OCI-LY3 (cell line): ENCODE measurements at regions not wholly inside any gene's neighbourhood (a gene's known extent, or its start where the extent isn't known, plus 50 kb on each side); places are given as distances from the start of the nearest gene placed in this dataset.

Experiments
- H2AFZ ChIP-seq: fragments of 200-600, 300-600 bp; shearing (Covaris generic); 2 replicates; pipeline ENCODE4 v1.6.0; 2014; ENCODE audit warnings: antibody characterized with exemption, low read depth, low read length
- H3K27ac ChIP-seq: fragments of 200-600, 300-600 bp; sonication (generic); 2 replicates; pipeline ENCODE4 v1.5.1; 2014; ENCODE audit warnings: mild to moderate bottlenecking, low read length, moderate library complexity, mixed read lengths
- H3K27me3 ChIP-seq: fragments of 200-600, 300-600 bp; sonication (generic); 2 replicates; pipeline ENCODE4 v1.6.1; 2014; ENCODE audit warnings: low read depth, low read length, mixed read lengths
- H3K36me3 ChIP-seq: fragments of 200-600, 300-600 bp; sonication (generic); replicated peaks from 2 replicates; pipeline ENCODE3; 2014; ENCODE audit warnings: low read depth, low read length, mixed read lengths
- H3K4me1 ChIP-seq: fragments of 300-600, 200-600 bp; sonication (generic); 2 replicates; pipeline ENCODE4 v1.6.1; 2014; ENCODE audit warnings: low read length, mixed read lengths
- H3K4me2 ChIP-seq: fragments of 200-600, 300-600 bp; sonication (generic); 2 replicates; pipeline ENCODE4 v1.6.1; 2014; ENCODE audit warnings: low read length, mixed read lengths
- H3K4me3 ChIP-seq: fragments of 300-600, 200-600 bp; sonication (generic); 2 replicates; pipeline ENCODE4 v1.5.1; 2014; ENCODE audit warnings: antibody characterized with exemption, mild to moderate bottlenecking, low read length, moderate library complexity
- H3K79me2 ChIP-seq: fragments of 300-600, 200-600 bp; shearing (Covaris generic); 2 replicates; pipeline ENCODE4 v1.6.1; 2014; ENCODE audit warnings: mild to moderate bottlenecking, low read length, mixed read lengths
- H3K9ac ChIP-seq: fragments of 300-600, 200-600 bp; shearing (Covaris generic); 2 replicates; pipeline ENCODE4 v1.6.0; 2014; ENCODE audit warnings: mild to moderate bottlenecking, low read length, moderate library complexity
- H3K9me3 ChIP-seq: fragments of 200-600, 300-600 bp; shearing (Covaris generic); 2 replicates; pipeline ENCODE4 v1.6.1; 2014; ENCODE audit warnings: low read length, mixed read lengths; ENCODE audit not compliant: insufficient read depth
- H4K20me1 ChIP-seq: fragments of 200-600, 300-600 bp; sonication (generic); 2 replicates; pipeline ENCODE4 v1.6.1; 2016; ENCODE audit warnings: low read length, mixed read lengths; ENCODE audit not compliant: insufficient read depth
- EZH2phosphoT487 ChIP-seq: fragments of 200-600 bp; shearing (Covaris generic); IDR thresholded peaks from 2 replicates; pipeline ENCODE4 v1.6.1; 2018; ENCODE audit warnings: antibody characterized with exemption, mixed run types, low read depth
- TF ChIP-seq, protein P1 (sequence below): fragments of 200-600, 300-600 bp; sonication (generic); IDR thresholded peaks from 2 replicates; pipeline ENCODE4 v1.5.1; 2014; ENCODE audit warnings: antibody characterized with exemption, low read length, low read depth

DNA sequence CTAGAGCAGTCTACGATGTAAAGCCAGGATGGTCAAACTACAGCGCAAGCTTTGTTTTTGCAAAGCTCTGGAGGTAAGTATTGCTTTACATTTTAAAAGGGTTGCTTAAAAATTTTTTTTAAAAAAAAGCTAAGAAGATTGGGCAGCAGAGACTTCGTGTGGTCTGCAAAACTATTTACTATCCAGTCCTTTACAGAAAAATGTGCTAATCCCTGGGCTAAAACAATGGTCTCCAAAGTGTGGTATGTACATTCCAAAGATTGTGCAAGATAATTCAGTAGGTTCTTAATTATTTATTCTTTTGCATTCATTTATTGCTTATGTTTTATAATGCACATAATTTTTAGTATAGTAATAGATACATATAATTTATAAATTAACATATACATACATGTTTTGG, 113.2 kb downstream of the MFAP3L start:
- TF ChIP-seq, protein P1, sequence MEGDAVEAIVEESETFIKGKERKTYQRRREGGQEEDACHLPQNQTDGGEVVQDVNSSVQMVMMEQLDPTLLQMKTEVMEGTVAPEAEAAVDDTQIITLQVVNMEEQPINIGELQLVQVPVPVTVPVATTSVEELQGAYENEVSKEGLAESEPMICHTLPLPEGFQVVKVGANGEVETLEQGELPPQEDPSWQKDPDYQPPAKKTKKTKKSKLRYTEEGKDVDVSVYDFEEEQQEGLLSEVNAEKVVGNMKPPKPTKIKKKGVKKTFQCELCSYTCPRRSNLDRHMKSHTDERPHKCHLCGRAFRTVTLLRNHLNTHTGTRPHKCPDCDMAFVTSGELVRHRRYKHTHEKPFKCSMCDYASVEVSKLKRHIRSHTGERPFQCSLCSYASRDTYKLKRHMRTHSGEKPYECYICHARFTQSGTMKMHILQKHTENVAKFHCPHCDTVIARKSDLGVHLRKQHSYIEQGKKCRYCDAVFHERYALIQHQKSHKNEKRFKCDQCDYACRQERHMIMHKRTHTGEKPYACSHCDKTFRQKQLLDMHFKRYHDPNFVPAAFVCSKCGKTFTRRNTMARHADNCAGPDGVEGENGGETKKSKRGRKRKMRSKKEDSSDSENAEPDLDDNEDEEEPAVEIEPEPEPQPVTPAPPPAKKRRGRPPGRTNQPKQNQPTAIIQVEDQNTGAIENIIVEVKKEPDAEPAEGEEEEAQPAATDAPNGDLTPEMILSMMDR: no peak
- TF ChIP-seq EZH2phosphoT487: no peak
- peaks cover 7% of the 10 kb centered on the region; the same call in 1 of the 2 replicates for H3K9me3 ChIP-seq
- no peaks in the 10 kb centered on the region for H3K79me2 ChIP-seq
- no peak overlapping the region for H2AFZ ChIP-seq
- H4K20me1 ChIP-seq: no peaks in the 10 kb centered on the region
- H3K27ac ChIP-seq: no peak overlapping the region
- H3K36me3 ChIP-seq: no peaks in the 10 kb centered on the region
- no peak overlapping the region for H3K9ac ChIP-seq
- no peak overlapping the region for H3K4me2 ChIP-seq
- H3K4me1 ChIP-seq: no peaks in the 10 kb centered on the region
- H3K27me3 ChIP-seq: no peaks in the 10 kb centered on the region
- no peak overlapping the region for H3K4me3 ChIP-seq

DNA sequence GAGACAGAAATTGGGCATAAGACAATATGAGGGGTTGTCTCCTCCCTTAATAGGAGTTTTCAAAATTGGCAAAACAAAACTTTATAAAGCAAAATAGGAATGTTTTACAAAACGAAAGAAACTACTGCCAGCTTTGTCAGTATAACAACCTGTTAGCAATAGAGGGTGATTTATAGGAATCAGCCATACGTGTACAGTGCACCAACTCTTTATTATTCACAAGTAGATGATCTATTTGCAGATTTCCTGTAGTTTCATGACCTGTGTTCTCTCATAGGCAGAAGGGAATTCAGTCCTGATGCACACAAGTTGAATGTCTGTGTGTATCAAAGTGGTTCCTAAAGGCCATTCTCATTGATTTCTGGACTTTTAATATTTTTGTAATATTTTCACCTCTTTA, 116.3 kb downstream of the MFAP3L start:
- no peak overlapping the region for H3K4me2 ChIP-seq
- H3K4me3 ChIP-seq: no peak overlapping the region
- no peaks in the 10 kb centered on the region for H4K20me1 ChIP-seq
- no peaks in the 10 kb centered on the region for H3K4me1 ChIP-seq
- H3K36me3 ChIP-seq: no peaks in the 10 kb centered on the region
- H3K9ac ChIP-seq: no peak overlapping the region
- H2AFZ ChIP-seq: no peak overlapping the region
- H3K9me3 ChIP-seq: no peaks in the 10 kb centered on the region
- H3K79me2 ChIP-seq: no peaks in the 10 kb centered on the region
- no peaks in the 10 kb centered on the region for H3K27me3 ChIP-seq
- H3K27ac ChIP-seq: no peak overlapping the region
- TF ChIP-seq, protein P1: no peak
- TF ChIP-seq EZH2phosphoT487: no peak

DNA sequence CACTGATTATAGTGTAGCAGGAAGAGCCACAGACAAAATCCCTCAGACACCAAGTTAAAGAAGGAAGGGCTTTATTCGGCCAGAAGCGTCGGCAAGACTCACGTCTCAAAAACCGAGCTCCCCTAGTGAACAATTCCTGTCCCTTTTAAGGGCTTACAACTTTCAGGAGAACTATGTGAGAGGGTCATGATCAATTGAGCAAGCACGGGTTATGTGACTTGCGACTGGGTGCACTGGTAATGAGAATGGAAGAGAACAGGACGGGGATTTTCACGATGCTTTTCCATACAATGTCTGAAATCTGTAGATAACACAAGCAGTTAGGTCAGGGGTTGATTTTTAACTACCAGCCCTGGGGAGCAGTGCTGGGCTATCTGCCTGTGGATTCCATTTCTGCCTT, 116.7 kb downstream of the MFAP3L start:
- Histone ChIP-seq H2AFZ (no peak overlapping the region), H3K4me2 (no peak overlapping the region), H3K9me3 (no peaks in the 10 kb centered on the region), H3K9ac (no peak overlapping the region), H3K4me1 (no peaks in the 10 kb centered on the region), H4K20me1 (no peaks in the 10 kb centered on the region), H3K4me3 (no peak overlapping the region), H3K27me3 (no peaks in the 10 kb centered on the region), H3K36me3 (no peaks in the 10 kb centered on the region), H3K79me2 (no peaks in the 10 kb centered on the region), H3K27ac (no peak overlapping the region)
- TF ChIP-seq EZH2phosphoT487: no peak

DNA sequence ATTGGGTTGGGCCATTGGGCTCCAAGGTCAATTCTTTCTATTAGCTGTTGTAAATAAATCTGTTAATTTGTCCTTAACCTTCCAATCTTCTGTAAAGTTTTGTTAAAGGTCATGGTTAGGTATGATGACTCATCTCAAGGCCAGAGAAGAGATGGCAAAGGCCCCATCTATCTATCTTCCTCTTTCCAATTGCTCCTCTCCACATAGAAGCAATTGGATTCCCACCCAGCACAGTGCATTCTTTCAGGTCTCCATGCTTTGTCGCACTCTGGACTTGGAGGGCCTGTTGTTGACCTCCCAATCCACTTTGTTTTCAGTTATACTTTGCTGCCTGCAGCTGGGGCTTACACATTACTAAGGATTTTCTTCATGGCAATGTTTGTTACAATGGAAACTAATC, 118.5 kb downstream of the MFAP3L start:
- no peak overlapping the region for H3K4me3 ChIP-seq
- H3K79me2 ChIP-seq: no peaks in the 10 kb centered on the region
- no peak overlapping the region for H3K27ac ChIP-seq
- no peaks in the 10 kb centered on the region for H3K9me3 ChIP-seq
- H3K36me3 ChIP-seq: no peaks in the 10 kb centered on the region
- no peaks in the 10 kb centered on the region for H4K20me1 ChIP-seq
- no peak overlapping the region for H3K4me2 ChIP-seq
- H3K9ac ChIP-seq: no peak overlapping the region
- H3K4me1 ChIP-seq: no peaks in the 10 kb centered on the region
- no peaks in the 10 kb centered on the region for H3K27me3 ChIP-seq
- TF ChIP-seq, protein P1: no peak
- no peak for TF ChIP-seq EZH2phosphoT487
- no peak overlapping the region for H2AFZ ChIP-seq

DNA sequence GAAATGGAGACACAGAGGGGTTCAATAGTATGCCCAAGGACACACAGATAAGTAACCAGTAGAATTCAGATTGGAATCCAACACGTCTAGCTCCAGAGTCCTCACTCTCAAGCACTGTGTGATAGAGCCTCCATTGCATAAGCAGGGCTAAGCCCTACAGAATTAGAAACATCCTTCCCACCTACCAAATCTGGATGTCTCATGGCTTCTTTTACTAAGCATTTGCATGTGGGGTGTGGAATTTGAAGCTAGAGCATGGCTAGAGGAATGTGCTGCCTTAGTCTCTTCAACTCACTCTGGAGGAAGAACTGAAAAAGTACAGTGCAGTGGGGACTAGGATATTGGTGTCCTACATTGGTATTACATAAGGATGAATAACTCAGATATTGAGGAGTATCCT, 119.4 kb downstream of the MFAP3L start:
- Histone ChIP-seq H3K4me2 (no peak overlapping the region), H3K4me3 (no peak overlapping the region), H3K4me1 (no peaks in the 10 kb centered on the region), H3K9ac (no peak overlapping the region), H3K27ac (no peak overlapping the region), H3K27me3 (0 out of 2 replicates have a peak, but pooled peaks cover 5% of the 10 kb centered on the region), H3K79me2 (no peaks in the 10 kb centered on the region), H3K9me3 (no peaks in the 10 kb centered on the region), H3K36me3 (no peaks in the 10 kb centered on the region), H4K20me1 (no peaks in the 10 kb centered on the region), H2AFZ (no peak overlapping the region)
- TF ChIP-seq, protein P1: no peak
- TF ChIP-seq EZH2phosphoT487: no peak
